ENCODE measurements at regions not wholly inside any gene's neighbourhood (a gene's known extent, or its start where the extent isn't known, plus 50 kb on each side); places are given as distances from the start of the nearest gene placed in this dataset.

DNA sequence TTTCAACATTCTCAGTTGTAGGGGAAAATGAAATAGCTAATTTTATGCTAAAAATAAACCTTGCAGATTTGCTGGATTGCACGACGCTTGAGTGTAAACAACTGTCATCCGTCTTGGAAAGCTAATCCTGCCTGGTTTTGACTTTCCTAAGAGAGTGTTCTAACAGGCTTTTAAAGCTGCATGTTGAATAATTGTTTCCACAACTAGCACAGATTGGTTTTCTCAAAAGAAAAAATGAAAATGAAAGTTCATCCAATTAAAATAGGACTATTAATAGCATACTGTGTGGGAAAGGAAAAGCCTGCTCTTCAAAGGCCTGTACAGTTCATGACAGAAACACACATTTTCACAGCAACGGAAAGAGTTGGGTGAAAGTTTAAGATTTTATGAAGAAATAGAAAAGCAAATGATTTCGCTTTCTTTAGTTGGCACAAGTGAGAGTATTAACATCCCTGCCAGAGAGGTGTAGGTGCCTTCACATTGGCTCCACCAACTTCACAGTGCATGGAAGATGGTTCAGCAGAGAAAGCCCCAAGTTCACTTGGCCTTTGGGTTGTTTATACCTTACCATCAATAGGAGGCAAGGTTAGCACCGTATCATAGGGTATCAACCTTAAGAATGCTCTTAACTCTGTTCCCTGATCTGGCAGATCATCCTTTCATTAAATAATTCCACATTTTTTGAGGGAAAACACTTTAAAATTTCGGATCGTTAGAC lies 140.0 kb upstream of the GUCY1A1 start:
- Mint-ChIP-seq H3K9me3 (peaks cover 13% of the 10 kb centered on the region), H3K4me3 (no peak overlapping the region), H3K27me3 (ENCODE audit: low read depth) (no peaks in the 10 kb centered on the region), H3K4me1 (peaks cover 53% of the 10 kb centered on the region), H3K27ac (peak overlapping the region; percentile 63), H3K36me3 (peaks cover 7% of the 10 kb centered on the region)
- no peak for DNase-seq (ENCODE audit: low spot score in 2 of 2, unreplicated experiment in 2 of 2)
- TF ChIP-seq, protein P1, sequence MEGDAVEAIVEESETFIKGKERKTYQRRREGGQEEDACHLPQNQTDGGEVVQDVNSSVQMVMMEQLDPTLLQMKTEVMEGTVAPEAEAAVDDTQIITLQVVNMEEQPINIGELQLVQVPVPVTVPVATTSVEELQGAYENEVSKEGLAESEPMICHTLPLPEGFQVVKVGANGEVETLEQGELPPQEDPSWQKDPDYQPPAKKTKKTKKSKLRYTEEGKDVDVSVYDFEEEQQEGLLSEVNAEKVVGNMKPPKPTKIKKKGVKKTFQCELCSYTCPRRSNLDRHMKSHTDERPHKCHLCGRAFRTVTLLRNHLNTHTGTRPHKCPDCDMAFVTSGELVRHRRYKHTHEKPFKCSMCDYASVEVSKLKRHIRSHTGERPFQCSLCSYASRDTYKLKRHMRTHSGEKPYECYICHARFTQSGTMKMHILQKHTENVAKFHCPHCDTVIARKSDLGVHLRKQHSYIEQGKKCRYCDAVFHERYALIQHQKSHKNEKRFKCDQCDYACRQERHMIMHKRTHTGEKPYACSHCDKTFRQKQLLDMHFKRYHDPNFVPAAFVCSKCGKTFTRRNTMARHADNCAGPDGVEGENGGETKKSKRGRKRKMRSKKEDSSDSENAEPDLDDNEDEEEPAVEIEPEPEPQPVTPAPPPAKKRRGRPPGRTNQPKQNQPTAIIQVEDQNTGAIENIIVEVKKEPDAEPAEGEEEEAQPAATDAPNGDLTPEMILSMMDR (IDR thresholded peaks at IDR 0.05; ENCODE audit: unreplicated experiment), result no peak

DNA sequence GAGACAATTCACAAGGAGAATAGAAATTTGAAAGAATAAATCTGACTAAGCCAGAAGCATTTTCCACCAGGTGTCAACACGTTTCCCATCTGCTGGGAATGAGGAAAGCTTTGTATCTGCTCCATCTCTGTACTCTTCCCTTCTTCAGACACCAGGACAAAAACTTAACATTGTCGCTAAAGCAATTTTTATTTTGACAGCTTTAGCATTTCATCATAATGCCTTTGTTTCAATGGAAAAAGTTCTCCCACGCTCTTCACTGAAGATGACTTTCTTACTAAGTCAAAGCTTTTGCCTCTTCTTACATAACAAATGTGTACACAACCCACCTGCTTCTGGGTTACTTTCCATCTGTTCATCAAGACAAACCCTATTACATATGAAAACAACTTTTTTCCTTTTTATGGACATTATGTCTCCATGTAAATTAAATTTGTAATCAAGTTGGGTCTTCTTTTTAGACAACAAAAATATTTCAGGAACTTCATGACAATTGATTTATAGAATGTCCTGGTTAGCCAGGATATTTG lies 141.7 kb upstream of the GUCY1A1 start:
- TF ChIP-seq, protein P1 (IDR thresholded peaks at IDR 0.05; ENCODE audit: unreplicated experiment), result no peak
- peaks cover 24% of the 10 kb centered on the region for H3K9me3 Mint-ChIP-seq
- peaks cover 17% of the 10 kb centered on the region for H3K36me3 Mint-ChIP-seq

DNA sequence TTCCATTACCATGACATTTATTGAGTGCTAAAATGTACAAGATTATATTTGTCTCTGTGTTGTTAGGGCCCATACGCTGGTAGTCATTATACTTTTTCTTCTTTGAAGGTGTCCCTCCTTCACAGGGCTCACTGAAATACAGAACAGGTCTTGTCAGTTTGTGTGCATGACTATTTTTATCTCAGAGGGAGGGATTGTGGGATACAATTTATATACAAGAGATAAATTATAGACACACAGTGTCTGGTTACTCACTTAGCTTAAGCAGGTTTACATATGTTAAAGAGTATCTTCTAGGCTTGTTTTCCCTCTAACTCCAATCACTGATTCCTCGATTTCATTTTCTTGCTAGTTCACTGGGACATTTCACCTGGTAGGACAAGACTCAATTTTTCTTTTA lies 143.3 kb upstream of the GUCY1A1 start:
- Mint-ChIP-seq H3K27me3 (ENCODE audit: low read depth) (no peaks in the 10 kb centered on the region), H3K4me3 (no peak overlapping the region), H3K27ac (peak overlapping the region; percentile 82), H3K36me3 (peaks cover 17% of the 10 kb centered on the region), H3K9me3 (peaks cover 30% of the 10 kb centered on the region), H3K4me1 (peaks cover 33% of the 10 kb centered on the region)
- DNase-seq (ENCODE audit: low spot score in 2 of 2, unreplicated experiment in 2 of 2), result no peak
- TF ChIP-seq, protein P1 (IDR thresholded peaks at IDR 0.05; ENCODE audit: unreplicated experiment), result no peak

More for the DNA sequence above, 141.7 kb upstream of the GUCY1A1 start:
- DNase-seq (ENCODE audit: low spot score in 2 of 2, unreplicated experiment in 2 of 2), result no peak
- H3K4me3 Mint-ChIP-seq, result no peak overlapping the region
- H3K27me3 Mint-ChIP-seq (ENCODE audit: low read depth), result no peaks in the 10 kb centered on the region
- H3K27ac Mint-ChIP-seq, result no peak overlapping the region
- peaks cover 44% of the 10 kb centered on the region for H3K4me1 Mint-ChIP-seq

DNA sequence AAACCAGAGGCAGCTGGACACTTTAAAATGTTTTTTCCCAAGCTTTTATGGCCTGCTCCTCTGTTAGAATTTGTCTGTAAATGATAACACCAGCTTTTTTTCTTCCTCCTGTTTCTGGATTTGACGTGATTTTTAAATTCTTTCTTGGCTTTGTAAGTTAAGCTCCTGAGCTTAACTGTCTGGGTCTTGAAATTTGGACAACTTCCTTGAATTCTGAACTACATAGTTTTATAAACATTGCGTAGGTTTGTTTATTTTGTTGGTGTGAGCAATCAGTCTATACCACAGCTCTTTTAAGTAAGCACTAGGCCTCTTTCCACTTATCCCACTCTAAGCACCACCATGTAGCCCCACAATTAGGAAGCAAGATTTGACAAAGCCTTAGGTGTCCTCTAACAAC lies 144.4 kb upstream of the GUCY1A1 start:
- DNase-seq (ENCODE audit: low spot score in 2 of 2, unreplicated experiment in 2 of 2), result no peak
- H3K4me3 Mint-ChIP-seq, result no peak overlapping the region
- peak overlapping the region; percentile 82 for H3K27ac Mint-ChIP-seq
- TF ChIP-seq, protein P1 (IDR thresholded peaks at IDR 0.05; ENCODE audit: unreplicated experiment), result no peak
- H3K27me3 Mint-ChIP-seq (ENCODE audit: low read depth), result no peaks in the 10 kb centered on the region
- peaks cover 33% of the 10 kb centered on the region for H3K4me1 Mint-ChIP-seq
- peaks cover 26% of the 10 kb centered on the region for H3K9me3 Mint-ChIP-seq
- peaks cover 17% of the 10 kb centered on the region for H3K36me3 Mint-ChIP-seq

DNA sequence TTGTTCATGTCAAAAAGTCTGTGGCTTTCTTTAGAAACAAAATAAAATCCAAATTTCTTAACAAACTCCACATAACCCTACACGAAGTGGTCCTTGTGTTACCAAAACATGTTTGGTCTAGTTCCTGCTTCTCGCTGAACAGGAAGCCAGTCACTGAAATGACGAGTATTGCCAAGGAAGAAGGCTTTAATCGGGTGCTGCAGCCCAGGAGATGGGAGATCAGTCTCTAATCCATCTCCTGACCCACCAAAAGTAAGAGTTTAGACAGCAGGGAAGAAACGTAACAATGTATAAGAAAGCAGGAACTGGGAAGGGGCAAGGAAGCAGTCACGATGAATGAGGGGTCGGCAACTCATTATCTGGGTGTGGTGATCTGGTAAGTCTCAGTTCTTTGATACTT lies 144.6 kb upstream of the MAP9 start:
- Mint-ChIP-seq H3K27me3 (ENCODE audit: low read depth) (no peaks in the 10 kb centered on the region), H3K4me3 (no peak overlapping the region), H3K27ac (peak overlapping the region; percentile 43), H3K9me3 (peaks cover 26% of the 10 kb centered on the region), H3K36me3 (peaks cover 17% of the 10 kb centered on the region), H3K4me1 (peaks cover 27% of the 10 kb centered on the region)
- no peak for DNase-seq (ENCODE audit: low spot score in 2 of 2, unreplicated experiment in 2 of 2)
- TF ChIP-seq, protein P1 (IDR thresholded peaks at IDR 0.05; ENCODE audit: unreplicated experiment), result no peak

Data from mesothelial cell of epicardium (in vitro differentiated cells).